LNCaP clone FGC (cell line): ENCODE measurements at regions not wholly inside any gene's neighbourhood (a gene's known extent, or its start where the extent isn't known, plus 50 kb on each side); places are given as distances from the start of the nearest gene placed in this dataset.

Experiments
- DNase-seq: peaks from one replicate; pipeline ENCODE4 v3.0.0-alpha.2; 2011; ENCODE audit warnings: low read depth
- H3K4me3 ChIP-seq: 2 replicates; pipeline ENCODE4 v1.5.1; 2011; ENCODE audit warnings: mild to moderate bottlenecking, low read depth, low read length, control low read depth
- CTCF ChIP-seq: IDR thresholded peaks from 2 replicates; pipeline ENCODE4 v1.5.1; 2012; ENCODE audit warnings: mild to moderate bottlenecking; ENCODE audit not compliant: control insufficient read depth, insufficient read depth; ENCODE audit errors: extremely low read depth

DNA sequence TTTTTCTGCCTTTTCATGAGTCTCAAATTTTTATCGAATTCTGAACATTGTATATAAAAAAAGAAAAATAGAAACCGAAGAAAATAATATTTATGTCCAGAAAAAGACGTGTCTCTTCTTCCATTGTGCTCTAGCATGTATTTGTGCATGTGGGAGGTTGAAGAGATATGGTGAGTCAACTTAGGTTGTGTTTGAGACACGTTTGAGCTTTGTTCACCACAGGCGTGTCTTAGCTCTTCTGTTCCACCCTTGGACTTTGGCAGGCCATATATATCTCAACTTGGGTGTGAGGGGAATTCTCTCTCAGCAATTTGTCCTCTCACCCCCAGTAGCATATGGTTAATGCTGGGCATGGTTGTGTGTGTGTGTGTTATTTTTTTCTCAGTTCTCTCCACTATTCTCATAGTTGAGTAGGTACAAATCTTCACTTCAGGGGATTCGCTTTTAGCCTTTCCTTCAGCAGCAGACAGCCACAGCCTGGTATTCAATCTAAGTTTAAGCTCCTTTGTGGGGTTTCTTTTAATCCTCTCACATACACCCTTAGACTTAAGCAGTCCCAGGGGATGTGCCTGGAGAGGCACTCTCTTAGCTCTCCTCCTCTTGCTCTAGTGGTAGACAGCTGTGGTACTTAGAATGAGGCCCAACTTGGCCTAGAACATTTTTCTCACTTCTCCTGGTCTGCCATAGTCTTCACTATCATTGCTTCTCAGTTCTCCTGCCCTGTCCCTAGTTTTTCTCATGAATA lies 286.5 kb upstream of the RBMS3 start:
- DNase-seq = no peak
- no peak for TF ChIP-seq CTCF
- H3K4me3 ChIP-seq = no peak overlapping the region

- TF ChIP-seq CTCF = no peak
- DNase-seq = no peak
- H3K4me3 ChIP-seq = no peak overlapping the region
Measured at GRCh38 chr3:29004885-29005599, 275.8 kb upstream of the RBMS3 start.

GRCh38 chr3:29005862-29006261 lies 275.0 kb upstream of the RBMS3 start:
- TF ChIP-seq CTCF = no peak
- no peak for DNase-seq

GRCh38 chr3:29011441-29011840 lies 269.4 kb upstream of the RBMS3 start:
- H3K4me3 ChIP-seq = no peak overlapping the region
- DNase-seq = no peak
- TF ChIP-seq CTCF = no peak

More at GRCh38 chr3:29005862-29006261, 275.0 kb upstream of the RBMS3 start:
- H3K4me3 ChIP-seq = no peak overlapping the region

- H3K4me3 ChIP-seq = no peak overlapping the region
- no peak for TF ChIP-seq CTCF
- DNase-seq = no peak
Measured at GRCh38 chr3:29011966-29012365, 268.9 kb upstream of the RBMS3 start.

GRCh38 chr3:29022976-29023375 lies 257.9 kb upstream of the RBMS3 start:
- TF ChIP-seq CTCF = no peak
- no peak overlapping the region for H3K4me3 ChIP-seq
- no peak for DNase-seq
